ENCODE measurements at regions not wholly inside any gene's neighbourhood (a gene's known extent, or its start where the extent isn't known, plus 50 kb on each side); places are given as distances from the start of the nearest gene placed in this dataset.

- no peaks in the 10 kb centered on the region for H3K36me3 ChIP-seq (replicated peaks; ENCODE audit: low read depth, low read length)
- no peaks in the 10 kb centered on the region for H3K79me2 ChIP-seq (ENCODE audit: low read length)
- H3K4me1 ChIP-seq (ENCODE audit: low read length): no peaks in the 10 kb centered on the region
- no peaks in the 10 kb centered on the region for H3K9me3 ChIP-seq (ENCODE audit: insufficient read depth, low read length)
- H3K4me2 ChIP-seq (ENCODE audit: low read length): no peak overlapping the region
- no peaks in the 10 kb centered on the region for H4K20me1 ChIP-seq (ENCODE audit: insufficient read depth, low read length)
- no peak overlapping the region for H3K27ac ChIP-seq (ENCODE audit: low read length)
- no peaks in the 10 kb centered on the region for H3K27me3 ChIP-seq (ENCODE audit: low read depth, low read length)
- TF ChIP-seq CTCF (IDR thresholded peaks at IDR 0.05; ENCODE audit: low read depth, low read length) (no peak), EZH2phosphoT487 (IDR thresholded peaks at IDR 0.05; ENCODE audit: low read depth) (no peak)
- no peak overlapping the region for H3K4me3 ChIP-seq (ENCODE audit: low read length)
- H3K9ac ChIP-seq (ENCODE audit: low read length): no peak overlapping the region
- no peak overlapping the region for H2AFZ ChIP-seq (ENCODE audit: low read depth, low read length)
These were observed 454.4 kb downstream of the DTWD2 start for GRCh38 chr5:118533923-118534322.

GRCh38 chr5:118533156-118533555 is 455.2 kb downstream of the DTWD2 start:
- no peaks in the 10 kb centered on the region for H3K79me2 ChIP-seq (ENCODE audit: low read length)
- no peaks in the 10 kb centered on the region for H4K20me1 ChIP-seq (ENCODE audit: insufficient read depth, low read length)
- H3K4me2 ChIP-seq (ENCODE audit: low read length): no peak overlapping the region
- no peaks in the 10 kb centered on the region for H3K36me3 ChIP-seq (replicated peaks; ENCODE audit: low read depth, low read length)
- no peaks in the 10 kb centered on the region for H3K9me3 ChIP-seq (ENCODE audit: insufficient read depth, low read length)
- H2AFZ ChIP-seq (ENCODE audit: low read depth, low read length): no peak overlapping the region
- H3K27ac ChIP-seq (ENCODE audit: low read length): no peak overlapping the region
- no peaks in the 10 kb centered on the region for H3K27me3 ChIP-seq (ENCODE audit: low read depth, low read length)
- no peak overlapping the region for H3K9ac ChIP-seq (ENCODE audit: low read length)
- no peaks in the 10 kb centered on the region for H3K4me1 ChIP-seq (ENCODE audit: low read length)
- no peak overlapping the region for H3K4me3 ChIP-seq (ENCODE audit: low read length)
- no peak for TF ChIP-seq CTCF (IDR thresholded peaks at IDR 0.05; ENCODE audit: low read depth, low read length)
- TF ChIP-seq EZH2phosphoT487 (IDR thresholded peaks at IDR 0.05; ENCODE audit: low read depth): no peak

GRCh38 chr5:118531276-118531675 is 457.1 kb downstream of the DTWD2 start:
- Histone ChIP-seq H3K9me3 (ENCODE audit: insufficient read depth, low read length) (no peaks in the 10 kb centered on the region), H3K4me2 (ENCODE audit: low read length) (no peak overlapping the region), H3K4me1 (ENCODE audit: low read length) (peaks cover 4% of the 10 kb centered on the region), H3K4me3 (ENCODE audit: low read length) (no peak overlapping the region), H3K27me3 (ENCODE audit: low read depth, low read length) (no peaks in the 10 kb centered on the region), H3K36me3 (replicated peaks; ENCODE audit: low read depth, low read length) (no peaks in the 10 kb centered on the region), H3K79me2 (ENCODE audit: low read length) (no peaks in the 10 kb centered on the region), H3K9ac (ENCODE audit: low read length) (no peak overlapping the region), H3K27ac (ENCODE audit: low read length) (no peak overlapping the region), H4K20me1 (ENCODE audit: insufficient read depth, low read length) (no peaks in the 10 kb centered on the region), H2AFZ (ENCODE audit: low read depth, low read length) (no peak overlapping the region)
- TF ChIP-seq EZH2phosphoT487 (IDR thresholded peaks at IDR 0.05; ENCODE audit: low read depth) (no peak), CTCF (IDR thresholded peaks at IDR 0.05; ENCODE audit: low read depth, low read length) (no peak)

GRCh38 chr5:118529361-118530144 is 458.8 kb downstream of the DTWD2 start:
- Histone ChIP-seq H4K20me1 (ENCODE audit: insufficient read depth, low read length) (no peaks in the 10 kb centered on the region), H3K36me3 (replicated peaks; ENCODE audit: low read depth, low read length) (no peaks in the 10 kb centered on the region), H3K4me3 (ENCODE audit: low read length) (no peak overlapping the region), H3K27me3 (ENCODE audit: low read depth, low read length) (no peaks in the 10 kb centered on the region), H3K4me1 (ENCODE audit: low read length) (peaks cover 4% of the 10 kb centered on the region), H3K4me2 (ENCODE audit: low read length) (no peak overlapping the region), H2AFZ (ENCODE audit: low read depth, low read length) (no peak overlapping the region), H3K79me2 (ENCODE audit: low read length) (no peaks in the 10 kb centered on the region), H3K9ac (ENCODE audit: low read length) (no peak overlapping the region), H3K27ac (ENCODE audit: low read length) (no peak overlapping the region), H3K9me3 (ENCODE audit: insufficient read depth, low read length) (no peaks in the 10 kb centered on the region)
- TF ChIP-seq CTCF (IDR thresholded peaks at IDR 0.05; ENCODE audit: low read depth, low read length) (no peak), EZH2phosphoT487 (IDR thresholded peaks at IDR 0.05; ENCODE audit: low read depth) (no peak)

Measured in OCI-LY3 (cell line).